ENCODE measurements at regions not wholly inside any gene's neighbourhood (a gene's known extent, or its start where the extent isn't known, plus 50 kb on each side); places are given as distances from the start of the nearest gene placed in this dataset.

- DNase-seq (ENCODE audit: low spot score) = no peak
Measured at GRCh38 chr2:12795851-12796250, 79.1 kb downstream of the TRIB2 start.

DNA sequence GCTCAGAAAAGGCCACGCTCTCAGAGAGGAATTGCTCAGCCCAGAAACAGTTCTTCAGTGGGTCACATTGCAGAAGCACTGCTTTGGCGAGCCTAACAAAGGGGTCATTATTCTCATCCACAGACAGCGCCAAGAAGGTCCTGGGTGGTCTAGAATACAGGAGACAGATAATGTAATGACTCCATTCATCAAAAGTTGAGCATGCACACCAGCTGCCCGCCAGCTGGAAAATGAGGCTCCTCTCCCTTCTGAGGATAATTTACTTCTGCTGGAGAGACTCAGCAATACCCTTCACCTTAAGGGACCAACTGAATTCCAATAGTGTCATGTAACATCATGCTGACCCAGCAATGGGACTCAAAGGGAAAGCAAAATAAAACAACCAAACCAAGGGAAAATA is 79.9 kb downstream of the TRIB2 start:
- no peak for DNase-seq (ENCODE audit: low spot score)

DNA sequence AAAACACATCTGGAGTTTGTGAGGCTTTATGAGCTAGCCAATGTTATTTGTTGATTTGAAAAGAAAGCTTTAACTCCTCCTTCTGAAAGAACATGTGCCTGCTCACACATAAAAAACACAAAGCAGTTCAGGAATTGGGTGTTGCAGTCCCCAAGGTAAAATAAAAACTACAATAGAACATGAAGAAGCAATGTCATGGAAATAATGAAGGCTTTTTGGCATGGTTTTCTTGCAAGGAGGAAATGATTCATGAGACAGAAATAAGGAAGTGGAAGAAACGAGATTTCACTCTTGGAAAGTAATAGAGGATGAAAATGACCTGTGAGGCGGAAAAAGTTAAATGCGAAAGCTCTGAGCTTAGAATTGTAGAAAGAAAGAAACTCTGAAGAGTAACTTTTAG is 81.1 kb downstream of the TRIB2 start:
- no peak for DNase-seq (ENCODE audit: low spot score)

DNA sequence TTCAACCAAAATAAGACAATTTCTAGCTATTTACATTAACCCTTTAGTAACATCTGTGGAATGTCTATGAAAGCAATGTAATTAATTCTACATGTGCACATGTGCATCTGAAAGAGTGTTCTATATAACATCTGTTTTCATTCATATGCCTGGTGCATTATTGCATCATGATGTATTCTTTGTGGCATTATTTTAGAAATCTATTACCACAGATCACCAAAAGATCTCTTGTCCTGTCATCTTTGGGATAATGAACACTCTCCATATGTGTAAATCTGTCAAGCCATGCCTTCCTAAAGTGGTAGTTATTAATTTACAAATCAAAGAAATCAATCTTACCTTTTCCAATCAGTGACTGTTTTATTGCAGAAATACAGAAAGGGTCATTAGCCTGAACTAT is 86.9 kb downstream of the TRIB2 start:
- DNase-seq (ENCODE audit: low spot score) = no peak

- no peak for DNase-seq (ENCODE audit: low spot score)
Measured at GRCh38 chr2:12804091-12804856, 87.5 kb downstream of the TRIB2 start.

DNA sequence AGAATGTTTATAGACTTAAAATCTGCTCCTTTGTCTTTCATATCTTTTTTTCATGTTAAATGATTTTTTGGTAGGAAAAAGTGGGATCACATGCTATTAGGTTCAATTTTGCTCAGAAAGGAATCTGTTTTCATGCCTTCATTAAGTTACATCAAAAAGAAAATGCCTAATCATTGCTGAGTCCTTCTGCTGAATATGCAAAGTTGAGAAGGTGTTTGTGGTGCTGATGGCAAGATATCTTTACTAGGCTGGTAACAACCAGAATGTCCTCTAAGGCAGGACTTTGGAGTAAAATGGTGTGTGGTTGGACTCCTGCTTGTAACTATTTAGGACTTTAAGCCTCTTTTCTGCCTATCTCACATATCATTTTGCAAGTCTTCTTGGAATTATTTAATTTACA is 88.3 kb downstream of the TRIB2 start:
- no peak for DNase-seq (ENCODE audit: low spot score)

DNA sequence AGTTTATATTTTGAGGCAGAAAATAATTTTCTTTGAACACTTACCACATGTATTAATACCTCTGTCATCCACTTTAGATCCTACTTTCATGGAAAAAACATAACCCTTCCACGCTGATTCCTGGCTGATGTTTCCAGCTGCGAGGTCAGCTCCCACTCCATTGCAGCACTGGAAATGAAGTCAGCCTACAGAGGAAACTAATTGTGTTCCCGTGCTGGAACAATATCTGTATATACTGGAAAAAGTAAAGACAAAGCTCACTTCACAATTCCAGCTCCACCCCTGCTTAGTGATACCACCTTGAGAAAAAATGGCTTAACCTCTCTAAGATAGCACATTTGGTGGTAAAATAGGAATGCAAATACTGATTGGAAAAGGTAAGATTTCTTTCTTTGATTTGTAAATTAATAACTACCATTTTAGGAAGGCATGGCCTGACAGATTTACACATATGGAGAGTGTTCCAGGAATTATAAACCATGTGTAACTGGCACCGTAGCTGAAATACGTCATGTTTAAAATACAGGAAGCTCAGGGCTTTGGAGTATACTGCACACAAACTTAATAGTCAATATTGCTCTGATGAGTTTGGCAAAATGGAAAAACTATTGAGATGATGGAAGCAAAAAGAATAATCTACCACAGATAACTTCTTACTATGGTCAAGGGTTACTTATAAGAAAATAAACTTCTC is 90.0 kb downstream of the TRIB2 start:
- no peak for DNase-seq (ENCODE audit: low spot score)

DNA sequence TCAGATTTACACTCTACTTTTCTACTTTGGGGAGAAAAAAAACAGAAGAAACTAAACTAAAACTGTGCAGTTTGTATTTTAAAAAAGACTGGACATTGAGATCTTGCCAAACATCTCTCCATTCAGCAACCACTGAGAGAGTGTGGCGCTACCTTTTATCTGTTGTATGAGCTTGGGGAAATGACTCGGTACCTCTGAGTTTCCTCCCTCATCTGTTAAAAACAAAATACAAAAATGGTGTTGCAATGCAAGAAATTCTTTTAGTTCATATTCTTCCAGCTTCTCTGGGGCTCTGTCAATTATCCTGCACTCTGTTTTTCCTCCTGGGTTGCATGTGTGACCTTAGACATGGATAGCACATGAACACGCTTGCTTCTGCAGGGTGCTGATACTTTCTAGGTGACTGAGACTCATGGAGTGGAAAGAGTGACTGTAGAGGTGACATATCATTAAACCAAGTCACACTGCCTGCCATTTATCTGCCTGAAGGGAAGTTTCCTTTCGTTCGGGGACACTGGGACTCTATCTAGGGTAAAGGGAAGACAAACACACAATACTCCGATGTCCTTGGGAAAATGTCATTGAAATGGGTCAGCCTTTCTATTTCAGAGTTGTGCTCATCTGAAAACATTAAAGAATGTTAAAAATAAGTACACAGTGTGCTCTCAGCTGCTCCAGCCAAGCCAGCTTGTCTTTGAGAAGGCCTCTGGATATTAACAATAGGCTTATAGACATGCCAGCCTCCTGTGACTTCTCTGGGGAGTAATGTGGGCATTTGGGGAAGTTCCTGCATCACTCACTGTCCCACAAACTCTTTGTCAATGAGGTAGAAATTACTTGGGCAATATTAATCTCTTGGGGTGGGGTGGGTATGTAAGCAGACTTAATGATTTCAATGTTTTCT is 91.4 kb downstream of the TRIB2 start:
- DNase-seq (ENCODE audit: low spot score) = no peak

DNA sequence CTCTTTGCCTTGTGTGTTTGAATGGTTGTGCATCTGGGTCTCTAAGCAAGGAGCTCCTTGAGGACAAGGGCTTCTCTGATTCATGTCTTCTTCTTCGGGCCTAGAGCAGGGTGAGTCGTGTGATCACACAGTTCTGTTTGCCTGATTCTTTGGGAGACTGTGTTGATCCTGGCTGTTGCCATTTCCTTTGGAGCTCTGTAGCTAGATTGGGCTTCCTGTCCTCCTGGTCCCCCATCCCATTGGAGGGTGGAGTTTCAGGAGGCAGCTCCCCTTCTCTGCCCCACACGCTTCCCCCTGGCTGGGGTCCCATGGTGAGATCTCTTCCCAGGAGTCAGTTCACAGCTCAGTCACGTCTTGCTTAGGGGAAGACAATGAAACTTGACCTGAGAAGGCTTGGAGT is 92.8 kb downstream of the TRIB2 start:
- no peak for DNase-seq (ENCODE audit: low spot score)

GRCh38 chr2:12811916-12812315 is 95.2 kb downstream of the TRIB2 start:
- no peak for DNase-seq (ENCODE audit: low spot score)

- no peak for DNase-seq (ENCODE audit: low spot score)
Measured at GRCh38 chr2:12813166-12813565, 96.4 kb downstream of the TRIB2 start.

DNA sequence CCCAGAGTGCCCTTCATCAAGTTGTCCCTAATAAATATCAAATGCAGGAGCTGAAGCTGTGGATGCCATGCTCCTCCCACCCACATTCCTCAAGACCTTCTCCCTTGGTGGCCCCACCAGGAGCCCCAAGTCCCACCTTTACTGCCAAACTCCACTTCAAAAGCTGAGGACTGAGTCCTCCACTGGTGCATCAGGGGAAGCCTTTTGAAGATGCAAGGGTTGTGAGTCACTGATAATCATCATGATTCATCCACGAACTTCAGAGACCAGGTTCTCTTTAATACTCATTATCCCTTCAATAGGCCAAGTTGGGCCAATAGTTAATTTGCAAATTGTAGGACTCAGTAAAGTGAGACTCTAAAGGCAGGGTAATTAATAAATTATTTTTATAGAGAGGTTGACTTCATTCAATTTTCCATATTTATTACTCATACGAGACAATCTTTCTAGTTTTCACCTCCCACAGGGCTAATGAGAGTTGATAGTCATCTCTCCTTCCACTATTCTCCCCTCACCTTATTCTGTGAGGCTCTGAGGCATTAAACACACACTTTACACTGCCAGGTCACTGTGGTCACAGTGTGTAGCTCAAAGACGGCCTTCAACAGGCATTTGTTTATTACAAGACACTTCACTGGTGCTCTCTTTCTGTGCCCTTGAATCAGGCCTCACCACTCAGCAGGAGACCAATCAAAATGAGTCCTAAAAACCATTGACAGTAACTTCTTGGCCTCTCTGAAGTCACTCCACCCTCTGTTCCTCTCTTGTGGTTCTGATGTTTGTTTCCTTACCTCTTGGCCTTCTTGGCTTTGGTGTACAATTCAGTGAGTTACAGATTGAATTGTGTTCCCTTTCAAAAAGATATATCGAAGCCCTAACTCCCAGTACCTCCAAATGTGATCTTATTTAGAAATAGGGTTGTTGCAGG is 99.9 kb downstream of the TRIB2 start:
- DNase-seq (ENCODE audit: low spot score) = no peak

GRCh38 chr2:12817870-12818269 is 101.1 kb downstream of the TRIB2 start:
- no peak for DNase-seq (ENCODE audit: low spot score)

- no peak for DNase-seq (ENCODE audit: low spot score)
Measured at GRCh38 chr2:12818416-12819102, 101.8 kb downstream of the TRIB2 start.

DNA sequence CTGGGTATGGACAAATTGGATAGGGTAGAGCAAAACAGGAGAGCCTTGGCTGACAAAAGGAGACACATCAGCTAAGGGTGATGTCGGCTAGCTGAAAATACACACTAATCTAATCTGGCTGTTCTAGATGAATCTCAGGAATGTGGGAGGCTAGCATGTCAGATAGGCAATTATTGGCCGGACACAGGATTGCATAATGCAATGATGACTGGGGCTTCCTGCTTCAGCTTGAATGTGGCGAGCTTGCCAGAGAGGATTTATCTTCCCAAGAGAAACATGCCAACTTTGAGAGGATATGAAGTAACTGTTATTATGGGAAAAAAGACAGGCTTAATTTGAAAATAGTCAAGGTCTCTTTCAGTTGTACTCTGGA is 102.4 kb downstream of the TRIB2 start:
- DNase-seq (ENCODE audit: low spot score) = no peak

- no peak for DNase-seq (ENCODE audit: low spot score)
Measured at GRCh38 chr2:12819721-12820120, 103.0 kb downstream of the TRIB2 start.

DNA sequence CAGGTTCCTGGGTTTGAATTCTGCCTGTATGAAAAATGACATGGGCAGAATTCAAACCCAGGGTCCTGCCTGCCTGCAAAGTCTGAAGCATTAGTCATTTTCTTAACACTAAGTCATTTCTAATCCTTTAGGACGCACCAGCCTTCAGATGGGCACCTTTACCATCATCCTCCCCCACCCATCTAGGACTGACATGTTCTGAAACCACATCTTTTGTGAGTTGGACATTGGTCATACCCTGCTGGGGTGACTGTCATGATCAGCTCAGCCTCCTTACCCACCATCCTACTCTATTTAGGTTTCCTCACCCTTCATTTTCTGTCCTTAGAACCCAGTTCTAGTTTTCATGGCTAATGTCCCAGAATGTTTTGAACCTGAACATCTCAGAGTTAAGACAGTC is 104.9 kb downstream of the TRIB2 start:
- DNase-seq (ENCODE audit: low spot score) = no peak

GRCh38 chr2:12824351-12824777 is 107.6 kb downstream of the TRIB2 start:
- no peak for DNase-seq (ENCODE audit: low spot score)

DNA sequence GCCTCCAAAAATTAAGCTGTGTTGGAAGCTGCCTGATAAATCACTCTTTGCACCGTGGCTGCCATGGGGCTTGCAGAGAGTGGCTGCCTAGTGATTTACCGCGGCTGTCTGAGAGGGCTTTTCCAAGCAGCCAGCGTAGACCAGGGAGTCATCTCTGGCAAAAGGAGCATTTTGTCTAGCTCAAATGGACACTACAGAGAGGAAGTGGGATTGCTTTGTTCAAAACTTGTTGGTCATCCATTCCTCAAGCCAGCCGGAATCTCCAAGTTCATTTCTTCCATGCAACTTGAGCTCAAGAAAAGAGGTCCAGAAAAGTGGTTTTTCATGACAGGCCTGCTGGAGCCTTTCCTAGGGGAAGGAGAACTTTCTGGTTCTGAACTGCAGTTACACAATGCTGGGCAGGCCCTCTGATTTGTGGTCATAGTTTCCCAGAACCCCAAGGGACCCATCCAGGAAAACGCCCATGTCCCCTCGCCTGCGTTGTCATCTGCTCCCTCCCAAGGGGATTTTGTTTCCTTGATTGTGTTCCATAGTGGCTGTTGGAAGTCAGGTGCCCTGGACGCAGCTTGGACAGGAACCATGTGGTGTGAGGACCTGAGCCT is 108.1 kb downstream of the TRIB2 start:
- no peak for DNase-seq (ENCODE audit: low spot score)

GRCh38 chr2:12826781-12827180 is 110.0 kb downstream of the TRIB2 start:
- no peak for DNase-seq (ENCODE audit: low spot score)

GRCh38 chr2:12827721-12828120 is 111.0 kb downstream of the TRIB2 start:
- no peak for DNase-seq (ENCODE audit: low spot score)
